ENCODE measurements at regions not wholly inside any gene's neighbourhood (a gene's known extent, or its start where the extent isn't known, plus 50 kb on each side); places are given as distances from the start of the nearest gene placed in this dataset.

GRCh38 chr13:111622051-111622531 lies 301.6 kb downstream of the TEX29 start:
- Histone ChIP-seq H3K36me3 (ENCODE audit: insufficient read depth, low read length) (no peaks in the 10 kb centered on the region), H3K27ac (ENCODE audit: low read depth in 1 of 2, low read length in 2 of 2) (no peak overlapping the region), H3K4me3 (ENCODE audit: low read length) (no peak overlapping the region), H3K27me3 (ENCODE audit: control insufficient read depth in 1 of 2, insufficient read depth in 2 of 2, low read length in 2 of 2) (no peaks in the 10 kb centered on the region), H3K9me3 (ENCODE audit: control insufficient read depth in 1 of 2, insufficient read depth in 1 of 2, low read length in 2 of 2) (peaks cover 0 to 36% of the 10 kb centered on the region in 2 experiments), H3K4me1 (ENCODE audit: insufficient read depth, low read length) (no peaks in the 10 kb centered on the region)
- DNase-seq (no peak), ATAC-seq (ENCODE audit: poor library complexity) (no peak)
- ChIA-PET POLR2A (no interaction called here), CTCF (no interaction called here)
- no peaks in the 10 kb centered on the region for H3K9me3 Mint-ChIP-seq
- no peaks in the 10 kb centered on the region for H3K4me1 Mint-ChIP-seq (ENCODE audit: low read depth)
- no peak for TF ChIP-seq CTCF (IDR thresholded peaks at IDR 0.05)
- peaks cover 5% of the 10 kb centered on the region for H3K27me3 Mint-ChIP-seq
- H3K27ac Mint-ChIP-seq = no peak overlapping the region
- no peaks in the 10 kb centered on the region for H3K36me3 Mint-ChIP-seq (ENCODE audit: low read depth)
- H3K4me3 Mint-ChIP-seq = no peak overlapping the region
- intact Hi-C loops (cut with DNase I, micrococcal nuclease) = no loop called here

GRCh38 chr13:111623208-111623607 lies 302.8 kb downstream of the TEX29 start:
- ChIA-PET CTCF (no interaction called here), POLR2A (no interaction called here)
- Mint-ChIP-seq H3K9me3 (no peaks in the 10 kb centered on the region), H3K4me3 (no peak overlapping the region), H3K36me3 (ENCODE audit: low read depth) (no peaks in the 10 kb centered on the region), H3K27ac (no peak overlapping the region), H3K4me1 (ENCODE audit: low read depth) (no peaks in the 10 kb centered on the region), H3K27me3 (no peaks in the 10 kb centered on the region)
- Histone ChIP-seq H3K4me1 (ENCODE audit: insufficient read depth, low read length) (no peaks in the 10 kb centered on the region), H3K36me3 (ENCODE audit: insufficient read depth, low read length) (no peaks in the 10 kb centered on the region), H3K9me3 (ENCODE audit: control insufficient read depth in 1 of 2, insufficient read depth in 1 of 2, low read length in 2 of 2) (peaks cover 0 to 36% of the 10 kb centered on the region in 2 experiments), H3K27ac (ENCODE audit: low read depth in 1 of 2, low read length in 2 of 2) (no peak overlapping the region), H3K27me3 (ENCODE audit: control insufficient read depth in 1 of 2, insufficient read depth in 2 of 2, low read length in 2 of 2) (no peaks in the 10 kb centered on the region), H3K4me3 (ENCODE audit: low read length) (no peak overlapping the region)
- no peak for TF ChIP-seq CTCF (IDR thresholded peaks at IDR 0.05)
- intact Hi-C loops (cut with DNase I, micrococcal nuclease) = no loop called here
- ATAC-seq (ENCODE audit: poor library complexity) = no peak
- DNase-seq = no peak

- ChIA-PET POLR2A (no interaction called here), CTCF (no interaction called here)
- intact Hi-C loops (cut with DNase I, micrococcal nuclease) = no loop called here
- TF ChIP-seq CTCF (IDR thresholded peaks at IDR 0.05) = no peak
- no peak overlapping the region for H3K27ac ChIP-seq (ENCODE audit: low read depth in 1 of 2, low read length in 2 of 2)
- Mint-ChIP-seq H3K4me1 (ENCODE audit: low read depth) (no peaks in the 10 kb centered on the region), H3K36me3 (ENCODE audit: low read depth) (no peaks in the 10 kb centered on the region), H3K9me3 (no peaks in the 10 kb centered on the region), H3K27ac (no peak overlapping the region), H3K27me3 (no peaks in the 10 kb centered on the region), H3K4me3 (no peak overlapping the region)
- DNase-seq = no peak
- H3K4me1 ChIP-seq (ENCODE audit: insufficient read depth, low read length) = no peaks in the 10 kb centered on the region
- H3K27me3 ChIP-seq (ENCODE audit: control insufficient read depth in 1 of 2, insufficient read depth in 2 of 2, low read length in 2 of 2) = no peaks in the 10 kb centered on the region
- H3K36me3 ChIP-seq (ENCODE audit: insufficient read depth, low read length) = no peaks in the 10 kb centered on the region
- no peak overlapping the region for H3K4me3 ChIP-seq (ENCODE audit: low read length)
- peaks cover 0 to 36% of the 10 kb centered on the region in 2 experiments for H3K9me3 ChIP-seq (ENCODE audit: control insufficient read depth in 1 of 2, insufficient read depth in 1 of 2, low read length in 2 of 2)
- ATAC-seq (ENCODE audit: poor library complexity) = no peak
These were observed 303.5 kb downstream of the TEX29 start for GRCh38 chr13:111623743-111624505.

All from CD4-positive, alpha-beta T cell (primary cell).